WTC11 (cell line): ENCODE measurements at regions not wholly inside any gene's neighbourhood (a gene's known extent, or its start where the extent isn't known, plus 50 kb on each side); places are given as distances from the start of the nearest gene placed in this dataset.

Experiments used
- ATAC-seq: fragments of 200-7000 bp; cut with Tn5 transposase; 2 replicates; pipeline ENCODE4 v1.10.0; 2021; ENCODE audit warnings: mild to moderate bottlenecking, moderate library complexity
- CTCF ChIA-PET: fragments of 300-600 bp; sonication (Branson Sonifier 250); formaldehyde crosslinking; loops from one replicate; lab custom pipeline; 2021; ENCODE audit warnings: antibody characterized with exemption; lab: Charles Lee
- POLR2A ChIA-PET: fragments of 350-600 bp; sonication (Branson Sonifier 250); formaldehyde crosslinking; loops from one replicate; lab custom pipeline; 2021; ENCODE audit warnings: antibody characterized with exemption; lab: Charles Lee
- DNase-seq: peaks from one replicate; pipeline ENCODE4 v3.0.0; 2021; ENCODE audit warnings: low spot score
- H3K27ac Mint-ChIP-seq: 2 replicates; pipeline ENCODE4 v1.8.0; 2021; ENCODE audit warnings: mixed read lengths
- H3K27me3 Mint-ChIP-seq: 2 replicates; pipeline ENCODE4 v1.8.0; 2021; ENCODE audit warnings: low read depth, mild to moderate bottlenecking, moderate library complexity, mixed read lengths
- H3K36me3 Mint-ChIP-seq: 2 replicates; pipeline ENCODE4 v1.8.0; 2021; ENCODE audit warnings: mixed read lengths
- H3K4me1 Mint-ChIP-seq: 2 replicates; pipeline ENCODE4 v1.8.0; 2022; ENCODE audit warnings: mixed read lengths
- H3K4me3 Mint-ChIP-seq: 2 replicates; pipeline ENCODE4 v1.8.0; 2021; ENCODE audit warnings: mild to moderate bottlenecking, moderate library complexity, mixed read lengths
- H3K9me3 Mint-ChIP-seq: 2 replicates; pipeline ENCODE4 v1.8.0; 2021; ENCODE audit warnings: mixed read lengths
- AFF4 ChIP-seq: sonication (generic); formaldehyde crosslinking; IDR thresholded peaks from 2 replicates; pipeline ENCODE4 v1.8.1; 2023; ENCODE audit warnings: mild to moderate bottlenecking, missing genetic modification reagents, borderline replicate concordance
- ESRRA ChIP-seq: sonication (generic); formaldehyde crosslinking; IDR thresholded peaks from 2 replicates; pipeline ENCODE4 v1.8.1; 2022; ENCODE audit warnings: mild to moderate bottlenecking, missing genetic modification reagents, borderline replicate concordance
- FOXJ3 ChIP-seq: sonication (generic); formaldehyde crosslinking; IDR thresholded peaks from 2 replicates; pipeline ENCODE4 v1.9.0; 2021; ENCODE audit warnings: missing genetic modification reagents, mild to moderate bottlenecking, borderline replicate concordance
- JUN ChIP-seq: sonication (generic); formaldehyde crosslinking; IDR thresholded peaks from 2 replicates; pipeline ENCODE4 v1.8.0; 2023; ENCODE audit warnings: mild to moderate bottlenecking, missing genetic modification reagents
- PREB ChIP-seq: sonication (generic); formaldehyde crosslinking; IDR thresholded peaks from 2 replicates; pipeline ENCODE4 v1.8.1; 2022; ENCODE audit warnings: mild to moderate bottlenecking, missing genetic modification reagents, moderate library complexity, borderline replicate concordance
- RELA ChIP-seq: sonication (generic); formaldehyde crosslinking; IDR thresholded peaks from 2 replicates; pipeline ENCODE4 v1.8.1; 2022; ENCODE audit warnings: missing genetic modification reagents, mild to moderate bottlenecking, borderline replicate concordance
- RORB ChIP-seq: fragments of 250-450 bp; sonication (Bioruptor Pico); IDR thresholded peaks from 2 replicates; pipeline ENCODE4 v1.9.0; 2021; ENCODE audit warnings: mild to moderate bottlenecking
- TEAD1 ChIP-seq: sonication (generic); formaldehyde crosslinking; IDR thresholded peaks from 2 replicates; pipeline ENCODE4 v1.8.0; 2022; ENCODE audit warnings: mild to moderate bottlenecking, missing genetic modification reagents
- TP53 ChIP-seq: sonication (generic); formaldehyde crosslinking; IDR thresholded peaks from 2 replicates; pipeline ENCODE4 v1.8.1; 2023; ENCODE audit warnings: mild to moderate bottlenecking, missing genetic modification reagents
- ZNF416 ChIP-seq: fragments of 250-450 bp; sonication (Bioruptor Pico); IDR thresholded peaks from 2 replicates; pipeline ENCODE4 v1.9.0; 2021; ENCODE audit warnings: mild to moderate bottlenecking, inconsistent platforms
- ZNF423 ChIP-seq: fragments of 250-450 bp; sonication (Bioruptor Pico); IDR thresholded peaks from 2 replicates; pipeline ENCODE4 v2.1.2; 2022; ENCODE audit warnings: mild to moderate bottlenecking, moderate library complexity
- TF ChIP-seq, protein P1 (sequence below): sonication (generic); formaldehyde crosslinking; IDR thresholded peaks from 2 replicates; pipeline ENCODE4 v1.8.1; 2023; ENCODE audit warnings: mild to moderate bottlenecking, moderate library complexity, missing genetic modification reagents
- TF ChIP-seq, protein P2 (sequence below): sonication (generic); formaldehyde crosslinking; IDR thresholded peaks from 2 replicates; pipeline ENCODE4 v1.8.0; 2022; ENCODE audit warnings: missing genetic modification reagents
- TF ChIP-seq, protein P3 (sequence below): sonication (generic); formaldehyde crosslinking; IDR thresholded peaks from 2 replicates; pipeline ENCODE4 v1.8.1; 2022; ENCODE audit warnings: low read depth, missing genetic modification reagents, borderline replicate concordance
- TF ChIP-seq, protein P4 (sequence below): sonication (generic); formaldehyde crosslinking; conservative IDR thresholded peaks from 2 replicates; pipeline ENCODE4 v1.8.1; 2022; ENCODE audit warnings: mild to moderate bottlenecking, missing genetic modification reagents

DNA sequence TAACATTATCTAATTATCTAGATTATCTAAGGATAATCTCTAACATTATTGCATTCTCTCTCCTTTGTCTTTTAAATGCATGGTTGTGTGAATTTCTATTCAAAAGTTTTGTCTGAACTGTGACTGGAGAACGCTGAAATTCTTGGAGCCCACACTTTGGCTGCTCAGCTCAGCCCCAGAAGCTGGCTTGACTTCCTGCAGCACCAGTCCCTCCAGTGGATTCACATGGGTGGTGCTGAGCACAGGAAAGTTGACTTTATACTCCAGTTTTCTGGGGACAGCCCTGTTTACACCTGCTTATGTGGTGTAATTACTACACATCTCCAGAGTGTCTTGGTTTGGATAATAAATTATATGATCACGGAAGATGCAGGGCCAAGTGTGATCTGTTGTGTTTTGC is 255.1 kb upstream of the NOX3 start:
- POLR2A ChIA-PET = no interaction called here
- DNase-seq (no peak), ATAC-seq (peak; percentile 71)
- Mint-ChIP-seq H3K9me3 (no peaks in the 10 kb centered on the region), H3K4me3 (no peak overlapping the region), H3K4me1 (peaks cover 4% of the 10 kb centered on the region), H3K27ac (no peak overlapping the region), H3K36me3 (no peaks in the 10 kb centered on the region), H3K27me3 (no peaks in the 10 kb centered on the region)
- no peak for TF ChIP-seq ZNF416 (CRISPR knock-in tag)
- no peak for TF ChIP-seq RORB (CRISPR knock-in tag)
- no peak for TF ChIP-seq FOXJ3
- no peak for TF ChIP-seq PREB
- TF ChIP-seq, protein P1, sequence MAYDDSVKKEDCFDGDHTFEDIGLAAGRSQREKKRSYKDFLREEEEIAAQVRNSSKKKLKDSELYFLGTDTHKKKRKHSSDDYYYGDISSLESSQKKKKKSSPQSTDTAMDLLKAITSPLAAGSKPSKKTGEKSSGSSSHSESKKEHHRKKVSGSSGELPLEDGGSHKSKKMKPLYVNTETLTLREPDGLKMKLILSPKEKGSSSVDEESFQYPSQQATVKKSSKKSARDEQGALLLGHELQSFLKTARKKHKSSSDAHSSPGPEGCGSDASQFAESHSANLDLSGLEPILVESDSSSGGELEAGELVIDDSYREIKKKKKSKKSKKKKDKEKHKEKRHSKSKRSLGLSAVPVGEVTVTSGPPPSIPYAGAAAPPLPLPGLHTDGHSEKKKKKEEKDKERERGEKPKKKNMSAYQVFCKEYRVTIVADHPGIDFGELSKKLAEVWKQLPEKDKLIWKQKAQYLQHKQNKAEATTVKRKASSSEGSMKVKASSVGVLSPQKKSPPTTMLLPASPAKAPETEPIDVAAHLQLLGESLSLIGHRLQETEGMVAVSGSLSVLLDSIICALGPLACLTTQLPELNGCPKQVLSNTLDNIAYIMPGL (CRISPR knock-in tag) = no peak
- TF ChIP-seq ESRRA (CRISPR knock-in tag) = no peak
- TF ChIP-seq, protein P2, sequence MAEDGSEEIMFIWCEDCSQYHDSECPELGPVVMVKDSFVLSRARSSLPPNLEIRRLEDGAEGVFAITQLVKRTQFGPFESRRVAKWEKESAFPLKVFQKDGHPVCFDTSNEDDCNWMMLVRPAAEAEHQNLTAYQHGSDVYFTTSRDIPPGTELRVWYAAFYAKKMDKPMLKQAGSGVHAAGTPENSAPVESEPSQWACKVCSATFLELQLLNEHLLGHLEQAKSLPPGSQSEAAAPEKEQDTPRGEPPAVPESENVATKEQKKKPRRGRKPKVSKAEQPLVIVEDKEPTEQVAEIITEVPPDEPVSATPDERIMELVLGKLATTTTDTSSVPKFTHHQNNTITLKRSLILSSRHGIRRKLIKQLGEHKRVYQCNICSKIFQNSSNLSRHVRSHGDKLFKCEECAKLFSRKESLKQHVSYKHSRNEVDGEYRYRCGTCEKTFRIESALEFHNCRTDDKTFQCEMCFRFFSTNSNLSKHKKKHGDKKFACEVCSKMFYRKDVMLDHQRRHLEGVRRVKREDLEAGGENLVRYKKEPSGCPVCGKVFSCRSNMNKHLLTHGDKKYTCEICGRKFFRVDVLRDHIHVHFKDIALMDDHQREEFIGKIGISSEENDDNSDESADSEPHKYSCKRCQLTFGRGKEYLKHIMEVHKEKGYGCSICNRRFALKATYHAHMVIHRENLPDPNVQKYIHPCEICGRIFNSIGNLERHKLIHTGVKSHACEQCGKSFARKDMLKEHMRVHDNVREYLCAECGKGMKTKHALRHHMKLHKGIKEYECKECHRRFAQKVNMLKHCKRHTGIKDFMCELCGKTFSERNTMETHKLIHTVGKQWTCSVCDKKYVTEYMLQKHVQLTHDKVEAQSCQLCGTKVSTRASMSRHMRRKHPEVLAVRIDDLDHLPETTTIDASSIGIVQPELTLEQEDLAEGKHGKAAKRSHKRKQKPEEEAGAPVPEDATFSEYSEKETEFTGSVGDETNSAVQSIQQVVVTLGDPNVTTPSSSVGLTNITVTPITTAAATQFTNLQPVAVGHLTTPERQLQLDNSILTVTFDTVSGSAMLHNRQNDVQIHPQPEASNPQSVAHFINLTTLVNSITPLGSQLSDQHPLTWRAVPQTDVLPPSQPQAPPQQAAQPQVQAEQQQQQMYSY (CRISPR knock-in tag) = no peak
- TF ChIP-seq, protein P3, sequence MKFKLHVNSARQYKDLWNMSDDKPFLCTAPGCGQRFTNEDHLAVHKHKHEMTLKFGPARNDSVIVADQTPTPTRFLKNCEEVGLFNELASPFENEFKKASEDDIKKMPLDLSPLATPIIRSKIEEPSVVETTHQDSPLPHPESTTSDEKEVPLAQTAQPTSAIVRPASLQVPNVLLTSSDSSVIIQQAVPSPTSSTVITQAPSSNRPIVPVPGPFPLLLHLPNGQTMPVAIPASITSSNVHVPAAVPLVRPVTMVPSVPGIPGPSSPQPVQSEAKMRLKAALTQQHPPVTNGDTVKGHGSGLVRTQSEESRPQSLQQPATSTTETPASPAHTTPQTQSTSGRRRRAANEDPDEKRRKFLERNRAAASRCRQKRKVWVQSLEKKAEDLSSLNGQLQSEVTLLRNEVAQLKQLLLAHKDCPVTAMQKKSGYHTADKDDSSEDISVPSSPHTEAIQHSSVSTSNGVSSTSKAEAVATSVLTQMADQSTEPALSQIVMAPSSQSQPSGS (CRISPR knock-in tag) = no peak
- TF ChIP-seq ZNF423 (CRISPR knock-in tag) = no peak
- TF ChIP-seq RELA = no peak
- TF ChIP-seq TP53 (CRISPR knock-in tag) = no peak
- no peak for TF ChIP-seq TEAD1 (CRISPR knock-in tag)
- no peak for TF ChIP-seq JUN
- TF ChIP-seq AFF4 = no peak
- TF ChIP-seq, protein P4, sequence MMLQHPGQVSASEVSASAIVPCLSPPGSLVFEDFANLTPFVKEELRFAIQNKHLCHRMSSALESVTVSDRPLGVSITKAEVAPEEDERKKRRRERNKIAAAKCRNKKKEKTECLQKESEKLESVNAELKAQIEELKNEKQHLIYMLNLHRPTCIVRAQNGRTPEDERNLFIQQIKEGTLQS (CRISPR knock-in tag) = no peak
- CTCF ChIA-PET = interaction anchor here (0.6 kb wide), 1 partner anchor 1916 kb away, joined by 3 read pairs; no protein-coding TSS in a partner anchor
